ENCODE measurements at regions not wholly inside any gene's neighbourhood (a gene's known extent, or its start where the extent isn't known, plus 50 kb on each side); places are given as distances from the start of the nearest gene placed in this dataset.

GRCh38 chr9:109710830-109711229 lies 69.2 kb upstream of the PALM2AKAP2 start:
- TF ChIP-seq, protein P1, sequence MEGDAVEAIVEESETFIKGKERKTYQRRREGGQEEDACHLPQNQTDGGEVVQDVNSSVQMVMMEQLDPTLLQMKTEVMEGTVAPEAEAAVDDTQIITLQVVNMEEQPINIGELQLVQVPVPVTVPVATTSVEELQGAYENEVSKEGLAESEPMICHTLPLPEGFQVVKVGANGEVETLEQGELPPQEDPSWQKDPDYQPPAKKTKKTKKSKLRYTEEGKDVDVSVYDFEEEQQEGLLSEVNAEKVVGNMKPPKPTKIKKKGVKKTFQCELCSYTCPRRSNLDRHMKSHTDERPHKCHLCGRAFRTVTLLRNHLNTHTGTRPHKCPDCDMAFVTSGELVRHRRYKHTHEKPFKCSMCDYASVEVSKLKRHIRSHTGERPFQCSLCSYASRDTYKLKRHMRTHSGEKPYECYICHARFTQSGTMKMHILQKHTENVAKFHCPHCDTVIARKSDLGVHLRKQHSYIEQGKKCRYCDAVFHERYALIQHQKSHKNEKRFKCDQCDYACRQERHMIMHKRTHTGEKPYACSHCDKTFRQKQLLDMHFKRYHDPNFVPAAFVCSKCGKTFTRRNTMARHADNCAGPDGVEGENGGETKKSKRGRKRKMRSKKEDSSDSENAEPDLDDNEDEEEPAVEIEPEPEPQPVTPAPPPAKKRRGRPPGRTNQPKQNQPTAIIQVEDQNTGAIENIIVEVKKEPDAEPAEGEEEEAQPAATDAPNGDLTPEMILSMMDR (IDR thresholded peaks at IDR 0.05 in 2 of 3, conservative IDR thresholded peaks at IDR 0.05 in 1 of 3; ENCODE audit: insufficient read depth in 2 of 3, low read depth in 1 of 3, low read length in 3 of 3) = no peak
- no peak for TF ChIP-seq SREBF2 (CRISPR knock-in tag; IDR thresholded peaks at IDR 0.05)
- TF ChIP-seq SAFB2 (IDR thresholded peaks at IDR 0.05; ENCODE audit: borderline replicate concordance, low read depth, low read length, severe bottlenecking) = no peak
- TF ChIP-seq POLR3A (IDR thresholded peaks at IDR 0.05; ENCODE audit: borderline replicate concordance, extremely low read depth, insufficient read depth, insufficient read length) = no peak
- no peak for TF ChIP-seq EZH2 (IDR thresholded peaks at IDR 0.05; ENCODE audit: borderline replicate concordance, low read depth, low read length)
- TF ChIP-seq STAT5B (CRISPR knock-in tag; IDR thresholded peaks at IDR 0.05) = no peak
- TF ChIP-seq JUND (IDR thresholded peaks at IDR 0.05; ENCODE audit: borderline replicate concordance, low read depth, low read length) = no peak
- TF ChIP-seq JUND (tag; IDR thresholded peaks at IDR 0.05; ENCODE audit: borderline replicate concordance, low read depth, low read length) = no peak
